ENCODE measurements at regions not wholly inside any gene's neighbourhood (a gene's known extent, or its start where the extent isn't known, plus 50 kb on each side); places are given as distances from the start of the nearest gene placed in this dataset.

DNA sequence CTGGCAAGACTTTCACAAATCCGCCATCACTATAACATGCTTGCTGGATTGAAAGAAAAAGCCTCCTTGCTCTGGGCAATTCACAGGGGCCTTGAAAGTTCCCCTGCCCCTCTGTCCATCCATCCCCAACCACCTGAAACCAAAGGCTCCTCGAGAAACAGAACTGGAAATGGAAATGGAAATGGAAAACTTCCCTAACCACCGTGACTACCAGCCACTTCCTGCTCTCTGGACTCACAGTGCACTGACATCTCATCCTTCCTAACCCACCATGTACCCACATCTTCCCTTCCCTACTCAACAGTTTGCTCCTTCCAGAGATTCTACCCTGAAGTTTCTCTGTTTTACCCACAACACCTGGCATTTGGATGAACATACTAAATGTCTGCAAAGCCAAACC is 603.6 kb upstream of the DIPK2B start:
- TF ChIP-seq, protein P1, sequence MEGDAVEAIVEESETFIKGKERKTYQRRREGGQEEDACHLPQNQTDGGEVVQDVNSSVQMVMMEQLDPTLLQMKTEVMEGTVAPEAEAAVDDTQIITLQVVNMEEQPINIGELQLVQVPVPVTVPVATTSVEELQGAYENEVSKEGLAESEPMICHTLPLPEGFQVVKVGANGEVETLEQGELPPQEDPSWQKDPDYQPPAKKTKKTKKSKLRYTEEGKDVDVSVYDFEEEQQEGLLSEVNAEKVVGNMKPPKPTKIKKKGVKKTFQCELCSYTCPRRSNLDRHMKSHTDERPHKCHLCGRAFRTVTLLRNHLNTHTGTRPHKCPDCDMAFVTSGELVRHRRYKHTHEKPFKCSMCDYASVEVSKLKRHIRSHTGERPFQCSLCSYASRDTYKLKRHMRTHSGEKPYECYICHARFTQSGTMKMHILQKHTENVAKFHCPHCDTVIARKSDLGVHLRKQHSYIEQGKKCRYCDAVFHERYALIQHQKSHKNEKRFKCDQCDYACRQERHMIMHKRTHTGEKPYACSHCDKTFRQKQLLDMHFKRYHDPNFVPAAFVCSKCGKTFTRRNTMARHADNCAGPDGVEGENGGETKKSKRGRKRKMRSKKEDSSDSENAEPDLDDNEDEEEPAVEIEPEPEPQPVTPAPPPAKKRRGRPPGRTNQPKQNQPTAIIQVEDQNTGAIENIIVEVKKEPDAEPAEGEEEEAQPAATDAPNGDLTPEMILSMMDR (IDR thresholded peaks at IDR 0.05) = no peak
- TF ChIP-seq POLR2A (IDR thresholded peaks at IDR 0.05) (no peak), POLR2AphosphoS5 (IDR thresholded peaks at IDR 0.05) (no peak), EP300 (IDR thresholded peaks at IDR 0.05; ENCODE audit: low read depth) (no peak)

All from transverse colon (tissue), 4 donors.